ENCODE measurements at regions not wholly inside any gene's neighbourhood (a gene's known extent, or its start where the extent isn't known, plus 50 kb on each side); places are given as distances from the start of the nearest gene placed in this dataset.

- H3K9me3 ChIP-seq: no peaks in the 10 kb centered on the region
- no peak for TF ChIP-seq CTCF (IDR thresholded peaks at IDR 0.05)
- no peaks in the 10 kb centered on the region for H3K27me3 ChIP-seq
- no peak overlapping the region for H3K27ac ChIP-seq
- DNase-seq: no peak
- intact Hi-C loops (cut with DNase I): no loop called here
- ATAC-seq: no peak
- H3K4me1 ChIP-seq: no peaks in the 10 kb centered on the region
- H3K36me3 ChIP-seq: no peaks in the 10 kb centered on the region
- H3K4me3 ChIP-seq: no peak overlapping the region
These were observed 503.5 kb upstream of the TMPRSS15 start for GRCh38 chr21:18907076-18907475.

- Histone ChIP-seq H3K36me3 (no peaks in the 10 kb centered on the region), H3K27me3 (no peaks in the 10 kb centered on the region), H3K4me1 (no peaks in the 10 kb centered on the region), H3K4me3 (no peak overlapping the region), H3K27ac (no peak overlapping the region), H3K9me3 (no peaks in the 10 kb centered on the region)
- TF ChIP-seq CTCF (IDR thresholded peaks at IDR 0.05): no peak
- DNase-seq (no peak), ATAC-seq (no peak)
- intact Hi-C loops (cut with DNase I): no loop called here
These were observed 505.1 kb upstream of the TMPRSS15 start for GRCh38 chr21:18908641-18909040.

GRCh38 chr21:18913914-18914313 lies 510.3 kb upstream of the TMPRSS15 start:
- Histone ChIP-seq H3K27ac (no peak overlapping the region), H3K4me1 (no peaks in the 10 kb centered on the region), H3K36me3 (no peaks in the 10 kb centered on the region), H3K27me3 (no peaks in the 10 kb centered on the region), H3K4me3 (no peak overlapping the region), H3K9me3 (no peaks in the 10 kb centered on the region)
- TF ChIP-seq CTCF (IDR thresholded peaks at IDR 0.05): no peak
- ATAC-seq (no peak), DNase-seq (no peak)
- intact Hi-C loops (cut with DNase I): no loop called here

- no peak overlapping the region for H3K27ac ChIP-seq
- H3K27me3 ChIP-seq: no peaks in the 10 kb centered on the region
- DNase-seq (no peak), ATAC-seq (no peak)
- H3K4me1 ChIP-seq: no peaks in the 10 kb centered on the region
- no peaks in the 10 kb centered on the region for H3K36me3 ChIP-seq
- no peaks in the 10 kb centered on the region for H3K9me3 ChIP-seq
- TF ChIP-seq CTCF (IDR thresholded peaks at IDR 0.05): no peak
- intact Hi-C loops (cut with DNase I): no loop called here
- no peak overlapping the region for H3K4me3 ChIP-seq
These were observed 511.0 kb upstream of the TMPRSS15 start for GRCh38 chr21:18914570-18914969.

- Histone ChIP-seq H3K27ac (no peak overlapping the region), H3K4me3 (no peak overlapping the region), H3K9me3 (no peaks in the 10 kb centered on the region), H3K36me3 (no peaks in the 10 kb centered on the region), H3K4me1 (no peaks in the 10 kb centered on the region), H3K27me3 (no peaks in the 10 kb centered on the region)
- intact Hi-C loops (cut with DNase I): no loop called here
- no peak for DNase-seq
- no peak for TF ChIP-seq CTCF (IDR thresholded peaks at IDR 0.05)
- no peak for ATAC-seq
These were observed 514.0 kb upstream of the TMPRSS15 start for GRCh38 chr21:18917622-18918021.

- H3K4me1 ChIP-seq: no peaks in the 10 kb centered on the region
- no peak for TF ChIP-seq CTCF (IDR thresholded peaks at IDR 0.05)
- H3K27ac ChIP-seq: no peak overlapping the region
- no peak overlapping the region for H3K4me3 ChIP-seq
- H3K36me3 ChIP-seq: no peaks in the 10 kb centered on the region
- intact Hi-C loops (cut with DNase I): no loop called here
- no peaks in the 10 kb centered on the region for H3K27me3 ChIP-seq
- ATAC-seq: no peak
- no peak for DNase-seq
- H3K9me3 ChIP-seq: no peaks in the 10 kb centered on the region
These were observed 527.7 kb upstream of the TMPRSS15 start for GRCh38 chr21:18931237-18931636.
